ENCODE measurements at regions not wholly inside any gene's neighbourhood (a gene's known extent, or its start where the extent isn't known, plus 50 kb on each side); places are given as distances from the start of the nearest gene placed in this dataset.

DNA sequence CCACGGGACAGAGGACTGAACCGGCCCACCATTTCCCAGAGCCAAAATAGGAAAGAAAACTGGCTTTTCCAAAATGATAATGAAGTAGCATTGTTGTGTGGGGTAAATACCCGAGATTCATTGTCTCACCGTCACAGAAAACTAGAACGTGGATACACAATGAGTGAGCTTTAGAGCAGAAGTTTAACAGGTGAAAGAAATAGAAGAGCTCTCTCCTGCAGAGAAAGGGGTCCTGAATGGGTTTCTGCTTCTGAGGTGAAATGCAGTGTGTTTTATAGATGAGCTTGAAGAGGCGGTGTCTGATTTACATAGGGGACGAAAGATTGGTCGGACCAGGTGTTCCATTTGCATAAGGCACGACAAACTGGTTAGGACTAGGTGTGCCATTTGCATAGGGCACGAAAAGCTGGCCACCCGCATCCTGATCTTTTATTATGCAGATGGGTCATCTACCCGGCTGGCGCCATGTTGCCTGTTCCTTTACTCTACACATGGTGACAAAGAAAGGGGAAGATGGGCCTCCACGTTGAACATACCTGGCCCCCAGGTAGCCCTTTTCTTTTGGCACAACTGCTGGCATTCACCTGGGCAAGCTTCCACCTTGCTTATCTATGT lies 118.1 kb downstream of the ATXN3L start:
- in situ Hi-C loops (cut with HindIII; ENCODE audit: low sequenced_read_pairs): no loop called here
- H3K4me3 ChIP-seq (ENCODE audit: low read depth, low read length): no peak overlapping the region
- TF ChIP-seq, protein P1, sequence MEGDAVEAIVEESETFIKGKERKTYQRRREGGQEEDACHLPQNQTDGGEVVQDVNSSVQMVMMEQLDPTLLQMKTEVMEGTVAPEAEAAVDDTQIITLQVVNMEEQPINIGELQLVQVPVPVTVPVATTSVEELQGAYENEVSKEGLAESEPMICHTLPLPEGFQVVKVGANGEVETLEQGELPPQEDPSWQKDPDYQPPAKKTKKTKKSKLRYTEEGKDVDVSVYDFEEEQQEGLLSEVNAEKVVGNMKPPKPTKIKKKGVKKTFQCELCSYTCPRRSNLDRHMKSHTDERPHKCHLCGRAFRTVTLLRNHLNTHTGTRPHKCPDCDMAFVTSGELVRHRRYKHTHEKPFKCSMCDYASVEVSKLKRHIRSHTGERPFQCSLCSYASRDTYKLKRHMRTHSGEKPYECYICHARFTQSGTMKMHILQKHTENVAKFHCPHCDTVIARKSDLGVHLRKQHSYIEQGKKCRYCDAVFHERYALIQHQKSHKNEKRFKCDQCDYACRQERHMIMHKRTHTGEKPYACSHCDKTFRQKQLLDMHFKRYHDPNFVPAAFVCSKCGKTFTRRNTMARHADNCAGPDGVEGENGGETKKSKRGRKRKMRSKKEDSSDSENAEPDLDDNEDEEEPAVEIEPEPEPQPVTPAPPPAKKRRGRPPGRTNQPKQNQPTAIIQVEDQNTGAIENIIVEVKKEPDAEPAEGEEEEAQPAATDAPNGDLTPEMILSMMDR (IDR thresholded peaks at IDR 0.05; ENCODE audit: low read depth, low read length): no peak
- DNase-seq (ENCODE audit: low read depth, low spot score): no peak

DNA sequence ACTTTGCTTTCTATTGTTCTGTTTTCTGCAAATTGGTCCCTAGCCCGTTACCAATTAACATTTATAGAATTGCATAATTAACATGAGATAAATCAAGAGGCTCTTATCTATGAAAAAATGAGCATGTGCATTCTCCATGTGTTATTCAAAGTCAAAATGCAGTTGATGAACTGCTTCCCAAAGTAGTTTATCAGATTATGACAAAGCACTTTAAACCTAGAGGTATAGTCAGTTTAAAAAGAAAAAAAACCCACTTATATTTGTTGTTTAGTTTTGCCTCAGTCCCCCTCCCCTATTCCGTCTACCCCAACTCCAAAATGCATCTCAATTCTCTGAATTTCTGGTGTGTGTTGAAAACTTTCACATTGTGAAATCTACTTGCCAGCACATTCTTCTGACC lies 119.5 kb downstream of the ATXN3L start:
- in situ Hi-C loops (cut with HindIII; ENCODE audit: low sequenced_read_pairs): no loop called here
- no peak for DNase-seq (ENCODE audit: low read depth, low spot score)
- TF ChIP-seq, protein P1 (IDR thresholded peaks at IDR 0.05; ENCODE audit: low read depth, low read length): no peak
- H3K4me3 ChIP-seq (ENCODE audit: low read depth, low read length): no peak overlapping the region

DNA sequence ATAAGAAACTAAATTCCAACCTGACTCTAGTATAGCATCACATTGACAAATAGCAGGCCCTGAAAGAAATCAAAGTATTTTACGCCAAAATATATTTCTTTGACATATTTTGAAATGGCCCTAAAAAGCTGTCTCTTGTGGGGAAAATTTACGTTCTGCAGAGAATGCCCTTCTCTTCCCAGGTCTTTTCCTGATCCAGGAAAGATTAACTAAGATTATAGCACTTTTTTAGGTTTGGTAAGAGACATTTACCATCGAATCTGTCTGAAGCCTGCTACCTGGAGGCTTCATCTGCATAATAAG lies 121.1 kb downstream of the ATXN3L start:
- H3K4me3 ChIP-seq (ENCODE audit: low read depth, low read length): no peak overlapping the region
- DNase-seq (ENCODE audit: low read depth, low spot score): no peak
- in situ Hi-C loops (cut with HindIII; ENCODE audit: low sequenced_read_pairs): no loop called here
- TF ChIP-seq, protein P1 (IDR thresholded peaks at IDR 0.05; ENCODE audit: low read depth, low read length): no peak

DNA sequence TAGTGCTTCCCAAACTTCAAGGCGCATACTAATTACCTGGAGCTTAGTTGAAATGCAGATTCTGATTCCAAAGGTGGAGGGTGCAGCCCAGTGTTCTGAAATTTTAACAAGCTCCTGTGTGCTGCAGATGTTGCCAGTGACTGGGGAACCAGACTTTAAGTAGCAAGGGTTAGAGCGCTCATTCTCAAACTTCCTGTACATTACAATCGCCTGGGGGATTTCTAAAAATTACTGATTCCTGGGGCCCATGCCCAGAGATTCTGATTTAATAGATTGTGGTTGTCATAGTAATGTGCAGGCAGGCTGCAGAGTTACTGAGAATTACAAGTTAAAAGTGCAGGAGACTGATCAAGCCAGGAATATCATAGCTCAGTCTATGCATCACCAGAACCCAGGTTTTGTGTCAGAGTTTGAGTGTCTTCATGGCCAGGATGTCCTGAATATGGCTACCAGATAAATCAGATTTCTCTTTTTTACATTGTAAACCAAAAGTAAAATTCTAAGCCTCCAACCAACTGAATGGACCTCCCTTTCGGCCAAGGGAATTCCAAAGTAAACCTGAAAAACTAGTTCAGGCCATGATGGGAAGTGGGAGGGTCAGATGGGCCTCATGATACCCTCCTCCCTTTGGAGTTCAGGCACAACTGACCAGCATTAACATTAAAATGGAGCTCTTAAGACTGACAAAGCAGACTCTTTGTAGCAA lies 121.6 kb downstream of the ATXN3L start:
- TF ChIP-seq, protein P1 (IDR thresholded peaks at IDR 0.05; ENCODE audit: low read depth, low read length): no peak
- H3K4me3 ChIP-seq (ENCODE audit: low read depth, low read length): no peak overlapping the region
- DNase-seq (ENCODE audit: low read depth, low spot score): no peak
- in situ Hi-C loops (cut with HindIII; ENCODE audit: low sequenced_read_pairs): no loop called here

DNA sequence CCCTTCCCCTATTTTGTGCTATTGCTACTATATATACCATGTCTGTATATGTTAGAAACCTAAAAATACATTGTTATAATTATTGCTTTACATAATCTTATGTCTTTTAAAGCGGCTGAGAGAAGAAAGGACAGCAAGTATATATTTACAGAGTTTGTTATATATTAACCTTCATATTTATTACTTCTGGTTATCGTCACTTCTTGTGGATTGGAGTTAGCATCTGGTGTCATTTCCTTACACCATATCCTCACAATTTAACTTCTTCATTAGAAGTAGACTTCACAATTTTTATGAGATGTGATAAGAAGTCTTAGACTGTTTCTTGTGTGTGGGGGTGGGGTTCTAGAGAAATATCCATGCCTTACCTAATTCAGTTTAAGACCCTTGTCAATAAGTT lies 123.1 kb downstream of the ATXN3L start:
- TF ChIP-seq, protein P1 (IDR thresholded peaks at IDR 0.05; ENCODE audit: low read depth, low read length): no peak
- in situ Hi-C loops (cut with HindIII; ENCODE audit: low sequenced_read_pairs): no loop called here
- no peak overlapping the region for H3K4me3 ChIP-seq (ENCODE audit: low read depth, low read length)
- no peak for DNase-seq (ENCODE audit: low read depth, low spot score)

DNA sequence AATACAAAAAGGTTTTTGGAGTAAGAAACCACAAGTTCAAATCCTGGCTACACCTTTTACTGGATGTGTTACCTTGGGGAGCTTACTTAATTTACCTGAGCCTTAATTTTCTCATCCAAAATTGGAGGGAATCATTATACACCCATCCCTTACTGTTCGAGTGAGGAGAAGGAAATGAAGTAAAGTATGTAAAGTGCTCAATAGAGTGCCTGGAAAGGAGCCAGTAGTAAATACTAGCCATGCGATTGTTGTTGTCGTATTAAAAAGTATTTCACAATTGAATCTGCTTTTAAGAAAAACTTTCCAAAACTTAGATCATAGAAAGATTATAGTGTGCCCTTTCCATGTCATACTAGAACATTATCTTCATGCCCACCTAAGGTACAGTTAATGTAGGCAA lies 124.5 kb downstream of the ATXN3L start:
- no peak for DNase-seq (ENCODE audit: low read depth, low spot score)
- H3K4me3 ChIP-seq (ENCODE audit: low read depth, low read length): no peak overlapping the region
- in situ Hi-C loops (cut with HindIII; ENCODE audit: low sequenced_read_pairs): no loop called here
- TF ChIP-seq, protein P1 (IDR thresholded peaks at IDR 0.05; ENCODE audit: low read depth, low read length): no peak

Data from astrocyte of the spinal cord (primary cell).